ENCODE measurements at regions not wholly inside any gene's neighbourhood (a gene's known extent, or its start where the extent isn't known, plus 50 kb on each side); places are given as distances from the start of the nearest gene placed in this dataset.

DNA sequence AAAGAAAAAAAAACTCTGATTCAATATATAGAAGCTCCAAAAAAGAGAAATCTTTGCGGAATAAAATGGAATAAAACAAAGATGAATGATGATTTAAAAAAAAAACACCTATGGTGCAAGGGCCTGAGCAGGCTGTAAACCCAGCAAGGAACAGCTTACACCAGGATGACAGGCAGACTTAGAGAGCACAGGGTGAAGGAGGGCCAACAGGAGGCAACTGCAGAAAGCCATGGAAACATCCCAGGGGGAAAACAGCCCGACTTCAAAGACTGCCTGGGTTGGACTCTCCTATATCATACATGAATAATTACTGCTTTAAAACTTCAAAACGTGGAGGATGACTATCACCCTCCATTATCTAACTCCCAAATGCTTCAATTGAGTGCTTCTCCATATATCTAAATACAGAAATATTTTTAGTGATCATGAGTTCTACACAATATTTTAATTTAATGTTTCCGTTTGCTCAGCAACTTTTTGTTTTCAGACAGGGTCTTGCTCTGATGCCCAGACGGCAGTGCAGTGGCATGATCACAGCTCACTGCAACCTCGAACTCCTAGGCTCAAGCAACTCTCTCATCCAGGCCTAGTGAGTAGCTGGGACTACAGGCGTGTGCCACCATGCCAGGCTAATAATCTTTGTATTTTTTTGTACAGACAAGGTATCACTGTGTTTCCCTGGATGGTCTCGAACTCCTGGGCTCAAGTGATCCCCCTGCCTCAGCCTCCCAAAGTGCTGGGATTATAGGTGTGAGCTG is 456.2 kb downstream of the TBL1XR1 start:
- no peak overlapping the region for H3K4me3 ChIP-seq
- no peak for DNase-seq (ENCODE audit: low spot score)
- H3K27ac ChIP-seq: no peak overlapping the region
- TF ChIP-seq CTCF (IDR thresholded peaks at IDR 0.05): no peak

DNA sequence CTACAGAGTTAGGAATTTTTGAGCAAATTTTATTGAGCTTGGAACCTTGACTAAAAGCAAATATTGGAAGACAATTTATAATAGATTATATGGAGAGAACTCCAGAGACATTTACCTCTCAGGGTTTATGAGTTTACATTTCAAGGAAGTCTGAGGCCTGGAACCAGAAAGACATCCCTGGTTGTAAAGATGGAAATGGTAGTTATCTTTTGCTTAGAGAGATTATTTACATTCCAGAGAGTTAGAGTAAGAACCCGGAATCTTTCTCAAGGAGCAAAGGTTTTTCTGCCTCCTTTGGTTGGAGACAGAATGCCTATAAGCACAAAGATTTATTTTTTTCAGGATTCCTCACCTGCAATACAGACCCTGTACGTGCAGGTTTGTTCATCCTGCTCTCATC is 458.1 kb downstream of the TBL1XR1 start:
- no peak for DNase-seq (ENCODE audit: low spot score)
- H3K4me3 ChIP-seq: no peak overlapping the region
- TF ChIP-seq CTCF (IDR thresholded peaks at IDR 0.05): no peak
- no peak overlapping the region for H3K27ac ChIP-seq

DNA sequence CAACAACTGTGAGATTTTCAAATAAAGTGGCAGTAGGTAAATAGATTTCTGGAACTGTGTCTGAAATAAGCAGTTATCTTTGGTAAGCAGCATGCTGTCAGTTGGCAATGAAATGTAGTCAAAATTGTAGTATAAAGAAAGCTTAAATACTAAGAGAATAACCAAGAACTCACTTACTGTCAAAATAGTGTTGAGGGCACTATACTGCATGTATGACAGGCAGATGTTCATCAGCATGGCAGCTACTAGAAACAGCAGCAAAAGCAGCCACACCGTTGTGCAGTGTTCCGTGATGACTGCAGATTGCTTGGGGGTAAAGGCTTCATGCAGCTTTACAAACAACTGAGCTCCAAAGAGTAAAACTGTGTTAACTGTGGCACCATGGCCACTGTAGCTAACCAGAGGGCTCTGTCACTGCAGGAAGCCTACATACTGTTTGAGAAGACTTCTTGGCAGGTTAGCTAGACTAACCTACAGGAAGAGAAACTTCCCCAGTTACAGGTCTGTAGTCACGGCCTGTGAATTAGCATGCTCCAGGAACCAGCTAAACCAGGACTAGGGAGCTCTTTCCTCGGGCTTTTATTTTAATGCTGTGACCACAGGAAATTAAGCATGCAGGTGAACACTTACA is 459.7 kb downstream of the TBL1XR1 start:
- H3K27ac ChIP-seq: no peak overlapping the region
- no peak for TF ChIP-seq CTCF (IDR thresholded peaks at IDR 0.05)

GRCh38 chr3:176734146-176734545 is 463.1 kb downstream of the TBL1XR1 start:
- Histone ChIP-seq H3K27ac (no peak overlapping the region), H3K4me3 (no peak overlapping the region)
- TF ChIP-seq CTCF (IDR thresholded peaks at IDR 0.05): no peak
- no peak for DNase-seq (ENCODE audit: low spot score)

More for the DNA sequence above, 459.7 kb downstream of the TBL1XR1 start:
- no peak overlapping the region for H3K4me3 ChIP-seq
- no peak for DNase-seq (ENCODE audit: low spot score)

GRCh38 chr3:176724394-176724759 is 472.9 kb downstream of the TBL1XR1 start:
- Histone ChIP-seq H3K4me3 (no peak overlapping the region), H3K27ac (no peak overlapping the region)
- TF ChIP-seq CTCF (IDR thresholded peaks at IDR 0.05): no peak
- no peak for DNase-seq (ENCODE audit: low spot score)

DNA sequence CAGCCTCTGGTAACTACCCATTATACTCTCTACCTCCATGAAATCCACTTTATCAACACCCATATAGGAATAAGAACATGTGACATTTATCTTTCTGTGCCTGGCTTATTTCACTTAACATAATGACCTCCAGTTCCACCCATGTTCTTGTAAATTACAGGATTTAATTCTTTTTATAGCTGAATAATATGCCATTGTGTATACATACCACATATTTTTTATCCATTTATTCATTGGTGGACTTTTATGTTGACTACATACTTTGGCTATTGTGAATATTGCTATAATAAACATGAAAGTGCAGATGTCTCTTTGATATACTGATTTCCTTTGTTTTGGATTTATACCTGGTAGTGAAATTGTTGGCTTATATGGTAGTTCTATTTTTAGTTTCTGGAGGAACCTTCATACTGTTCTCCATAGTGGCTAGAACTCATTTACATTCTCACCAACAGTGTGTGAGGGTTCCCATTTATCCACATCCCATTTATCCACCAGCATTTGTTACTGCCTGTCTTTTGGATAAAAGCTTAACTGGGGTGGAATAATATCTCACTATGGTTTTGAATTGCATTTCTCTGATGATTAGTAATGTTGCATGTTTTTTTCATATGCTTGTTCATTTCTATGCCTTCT is 473.4 kb downstream of the TBL1XR1 start:
- no peak overlapping the region for H3K4me3 ChIP-seq
- H3K27ac ChIP-seq: no peak overlapping the region
- TF ChIP-seq CTCF (IDR thresholded peaks at IDR 0.05): no peak
- DNase-seq (ENCODE audit: low spot score): no peak
